Vagina (tissue), 2 donors: ENCODE measurements at regions not wholly inside any gene's neighbourhood (a gene's known extent, or its start where the extent isn't known, plus 50 kb on each side); places are given as distances from the start of the nearest gene placed in this dataset.

Experiments used
- CTCF ChIP-seq, 3 experiments: fragments of 450-650 bp in 2 of 3; fragments of 200-600 bp in 1 of 3; sonication (generic) in 1 of 3; IDR thresholded peaks; one replicate each; pipeline ENCODE4 v1.5.1; 2017 to 2019; ENCODE audit warnings: antibody characterized with exemption in 3 of 3, mild to moderate bottlenecking in 2 of 3, moderate library complexity in 2 of 3
- POLR2A ChIP-seq, 2 donors: fragments of 450-650 bp; IDR thresholded peaks; one replicate each; pipeline ENCODE4 v1.6.1; 2017; ENCODE audit warnings: antibody characterized with exemption in 2 of 2, mild to moderate bottlenecking in 2 of 2, moderate library complexity in 2 of 2

GRCh38 chr4:17426222-17426621, 85.7 kb downstream of the QDPR start:
- TF ChIP-seq POLR2A (IDR thresholded peaks at IDR 0.05) (no peak), CTCF (IDR thresholded peaks at IDR 0.05) (no peak)
